Motor neuron (in vitro differentiated cells): ENCODE measurements at regions not wholly inside any gene's neighbourhood (a gene's known extent, or its start where the extent isn't known, plus 50 kb on each side); places are given as distances from the start of the nearest gene placed in this dataset.

Experiments used
- ATAC-seq, 8 experiments: fragments of 200-7000 bp; cut with Tn5 transposase; replicated peaks in 6 of 8; 2 replicates each; pipeline ENCODE4 v1.8.0; 2021; ENCODE audit warnings: mild to moderate bottlenecking in 8 of 8, moderate library complexity in 8 of 8
- H3K27ac ChIP-seq, 2 donors: fragments of 250-450 bp; sonication (Bioruptor Pico); 2 replicates each; pipeline ENCODE4 v1.9.0; 2021; ENCODE audit warnings: antibody characterized with exemption in 2 of 2, mild to moderate bottlenecking in 2 of 2, moderate library complexity in 1 of 2
- H3K4me1 ChIP-seq, 2 donors: fragments of 250-450 bp; sonication (Bioruptor Pico); replicated peaks in 1 of 2; 2 replicates each; pipeline ENCODE4 v1.6.1; 2021; ENCODE audit warnings: antibody characterized with exemption in 2 of 2, mild to moderate bottlenecking in 2 of 2, moderate library complexity in 1 of 2
- H3K4me3 ChIP-seq, 5 donors: fragments of 250-450 bp; sonication (Bioruptor Pico); 2 replicates each; pipeline ENCODE4 v1.9.0; 2021; ENCODE audit warnings: antibody characterized with exemption in 5 of 5, mild to moderate bottlenecking in 5 of 5, moderate library complexity in 4 of 5
- WGBS, 10 experiments: fragments of 450-650 bp; shearing (Covaris generic); methylation state at CpG; one replicate each; pipeline ENCODE4 v1.0.0; 2022; 5-methylcytosine and 5-hydroxymethylcytosine counted together
- in situ Hi-C, 9 experiments: fragments of 400-800 bp; cut with MboI; loops; one replicate each; pipeline ENCODE4 v1.15.0; 2021; ENCODE audit warnings: low sequenced_read_pairs in 9 of 9, low pct_unique_long_range_greater_than_20kb in 2 of 9; ENCODE audit not compliant: unreplicated experiment in 9 of 9

- WGBS, 10 experiments: 0 to 100% (median 46%) methylated on average over 1 to 4 of the region's 18 CpGs; no CpG with 5 or more reads in 2 of the 10 experiments
- Histone ChIP-seq H3K27ac (no peak overlapping the region), H3K4me1 (peaks cover 0 to 2% of the 10 kb centered on the region in 2 donors), H3K4me3 (no peak overlapping the region)
- ATAC-seq: peak; percentile 65 to 87 (median 71)
- in situ Hi-C loops: loop anchor here in 8 of 9 experiments (10.0 to 25.0 kb wide), 3 partner anchors 158 to 170 kb away; no protein-coding TSS in a partner anchor
These were observed 354.1 kb downstream of the SEC14L1 start for GRCh38 chr17:77494664-77495435.

GRCh38 chr17:77495575-77495974 is 354.8 kb downstream of the SEC14L1 start:
- no peak overlapping the region for H3K27ac ChIP-seq
- ATAC-seq: peak in 1 of 8 experiments; percentile 4
- in situ Hi-C loops: loop anchor here in 8 of 9 experiments (10.0 to 25.0 kb wide), 3 partner anchors 158 to 171 kb away; no protein-coding TSS in a partner anchor
- no peak overlapping the region for H3K4me3 ChIP-seq
- peaks cover 0 to 2% of the 10 kb centered on the region in 2 donors for H3K4me1 ChIP-seq
- WGBS, 10 experiments: 84 to 100% (median 100%) methylated on average over 1 to 5 of the region's 11 CpGs; no CpG with 5 or more reads in 2 of the 10 experiments

- no peak overlapping the region for H3K27ac ChIP-seq
- in situ Hi-C loops: loop anchor here in 8 of 9 experiments (10.0 to 25.0 kb wide), 3 partner anchors 159 to 172 kb away; no protein-coding TSS in a partner anchor
- 70 to 100% (median 96%) methylated on average over 2 to 9 of the region's 12 CpGs; no CpG with 5 or more reads in 5 of the 10 experiments for WGBS, 10 experiments
- ATAC-seq: no peak
- no peak overlapping the region for H3K4me3 ChIP-seq
- peaks cover 0 to 2% of the 10 kb centered on the region in 2 donors for H3K4me1 ChIP-seq
These were observed 355.6 kb downstream of the SEC14L1 start for GRCh38 chr17:77496401-77496801.

GRCh38 chr17:77496831-77497577 is 356.2 kb downstream of the SEC14L1 start:
- WGBS, 10 experiments: 94 to 100% (median 100%) methylated on average over 1 to 3 of the region's 9 CpGs; no CpG with 5 or more reads in 7 of the 10 experiments
- in situ Hi-C loops: loop anchor here in 8 of 9 experiments (10.0 to 25.0 kb wide), 3 partner anchors 160 to 172 kb away; no protein-coding TSS in a partner anchor
- peaks cover 0 to 2% of the 10 kb centered on the region in 2 donors for H3K4me1 ChIP-seq

GRCh38 chr17:77497578-77497934 is 356.8 kb downstream of the SEC14L1 start:
- Histone ChIP-seq H3K27ac (no peak overlapping the region), H3K4me1 (peaks cover 0 to 2% of the 10 kb centered on the region in 2 donors), H3K4me3 (no peak overlapping the region)
- WGBS, 10 experiments: 80 to 100% (median 96%) methylated on average over 1 to 4 of the region's 8 CpGs; no CpG with 5 or more reads in 5 of the 10 experiments
- in situ Hi-C loops: loop anchor here in 8 of 9 experiments (10.0 to 25.0 kb wide), 3 partner anchors 160 to 173 kb away; no protein-coding TSS in a partner anchor
- no peak for ATAC-seq

More at GRCh38 chr17:77496831-77497577, 356.2 kb downstream of the SEC14L1 start:
- no peak for ATAC-seq
- no peak overlapping the region for H3K27ac ChIP-seq
- H3K4me3 ChIP-seq: no peak overlapping the region

GRCh38 chr17:77498091-77498741 is 357.4 kb downstream of the SEC14L1 start:
- ATAC-seq: peak in 1 of 8 experiments; percentile 5
- in situ Hi-C loops: loop anchor here in 8 of 9 experiments (10.0 to 25.0 kb wide), 3 partner anchors 161 to 173 kb away; no protein-coding TSS in a partner anchor
- H3K4me1 ChIP-seq: peaks cover 0 to 2% of the 10 kb centered on the region in 2 donors
- H3K27ac ChIP-seq: no peak overlapping the region
- no peak overlapping the region for H3K4me3 ChIP-seq
- WGBS, 10 experiments: 90% methylated on average over 2 of the region's 25 CpGs; no CpG with 5 or more reads in 9 of the 10 experiments

GRCh38 chr17:77498791-77499698 is 358.3 kb downstream of the SEC14L1 start:
- WGBS, 10 experiments: 85 to 97% methylated on average over 2 to 6 of the region's 28 CpGs; no CpG with 5 or more reads in 8 of the 10 experiments
- peak in 1 of 8 experiments; percentile 13 for ATAC-seq
- no peak overlapping the region for H3K4me3 ChIP-seq
- H3K4me1 ChIP-seq: peaks cover 0 to 2% of the 10 kb centered on the region in 2 donors
- in situ Hi-C loops: loop anchor here in 8 of 9 experiments (10.0 to 25.0 kb wide), 3 partner anchors 162 to 174 kb away; no protein-coding TSS in a partner anchor
- no peak overlapping the region for H3K27ac ChIP-seq

GRCh38 chr17:77499699-77500435 is 359.1 kb downstream of the SEC14L1 start:
- 80 to 100% (median 100%) methylated on average over 1 to 4 of the region's 14 CpGs; no CpG with 5 or more reads in 4 of the 10 experiments for WGBS, 10 experiments
- no peak overlapping the region for H3K27ac ChIP-seq
- in situ Hi-C loops: loop anchor here in 8 of 9 experiments (10.0 to 25.0 kb wide), 3 partner anchors 163 to 175 kb away; no protein-coding TSS in a partner anchor
- ATAC-seq: no peak
- no peaks in the 10 kb centered on the region for H3K4me1 ChIP-seq
- H3K4me3 ChIP-seq: no peak overlapping the region

GRCh38 chr17:77501101-77501566 is 360.4 kb downstream of the SEC14L1 start:
- H3K4me3 ChIP-seq: no peak overlapping the region
- in situ Hi-C loops: no loop called here
- no peak for ATAC-seq
- 30 to 100% (median 89%) methylated on average over 1 to 10 of the region's 12 CpGs; no CpG with 5 or more reads in 1 of the 10 experiments for WGBS, 10 experiments
- H3K4me1 ChIP-seq: no peaks in the 10 kb centered on the region
- no peak overlapping the region for H3K27ac ChIP-seq

GRCh38 chr17:77501751-77502625 is 361.2 kb downstream of the SEC14L1 start:
- no peak for ATAC-seq
- WGBS, 10 experiments: 67 to 100% (median 91%) methylated on average over 1 to 13 of the region's 16 CpGs; no CpG with 5 or more reads in 4 of the 10 experiments
- no peak overlapping the region for H3K4me3 ChIP-seq
- in situ Hi-C loops: no loop called here
- H3K4me1 ChIP-seq: peaks cover 4 to 5% of the 10 kb centered on the region in 2 donors
- no peak overlapping the region for H3K27ac ChIP-seq
